H9 (cell line): ENCODE measurements at regions not wholly inside any gene's neighbourhood (a gene's known extent, or its start where the extent isn't known, plus 50 kb on each side); places are given as distances from the start of the nearest gene placed in this dataset.

ENCODE experiments used
- DNase-seq: peaks from one replicate; pipeline ENCODE4 v3.0.0-alpha.2; 2017
- H2AFZ ChIP-seq: one replicate; pipeline ENCODE4 v1.6.1; 2013; ENCODE audit warnings: mild to moderate bottlenecking, low read length, control low read depth, moderate library complexity
- H2AK5ac ChIP-seq: 2 replicates; pipeline ENCODE4 v1.6.1; 2013; ENCODE audit warnings: low read length, control low read depth, mixed read lengths; ENCODE audit not compliant: insufficient read length
- H2BK120ac ChIP-seq: one replicate; pipeline ENCODE4 v1.6.1; 2013; ENCODE audit warnings: low read depth, mild to moderate bottlenecking, low read length, control low read depth, inconsistent platforms; ENCODE audit not compliant: poor library complexity, severe bottlenecking
- H2BK12ac ChIP-seq: 2 replicates; pipeline ENCODE4 v1.6.1; 2013; ENCODE audit warnings: low read length, control low read depth, mixed read lengths, low read depth; ENCODE audit not compliant: insufficient read length
- H2BK15ac ChIP-seq: 2 replicates; pipeline ENCODE4 v1.6.1; 2013; ENCODE audit warnings: low read depth, low read length, control low read depth
- H2BK20ac ChIP-seq: one replicate; pipeline ENCODE4 v1.6.1; 2013; ENCODE audit warnings: low read depth, mild to moderate bottlenecking, low read length, control low read depth, inconsistent platforms; ENCODE audit not compliant: poor library complexity, severe bottlenecking
- H2BK5ac ChIP-seq: 2 replicates; pipeline ENCODE4 v1.6.1; 2013; ENCODE audit warnings: low read length, control low read depth, mixed read lengths; ENCODE audit not compliant: insufficient read length
- H3K14ac ChIP-seq: 2 replicates; pipeline ENCODE4 v1.6.1; 2013; ENCODE audit warnings: low read length, control low read depth; ENCODE audit not compliant: insufficient read depth
- H3K18ac ChIP-seq: 2 replicates; pipeline ENCODE4 v1.6.1; 2013; ENCODE audit warnings: low read depth, mild to moderate bottlenecking, mixed read lengths, low read length, control low read depth; ENCODE audit not compliant: insufficient read length
- H3K23ac ChIP-seq: 2 replicates; pipeline ENCODE4 v1.6.1; 2013; ENCODE audit warnings: low read length, control low read depth, mixed read lengths, low read depth; ENCODE audit not compliant: insufficient read length
- H3K23me2 ChIP-seq: 2 replicates; pipeline ENCODE4 v1.6.1; 2013; ENCODE audit warnings: low read depth, mild to moderate bottlenecking, mixed read lengths, low read length, control low read depth; ENCODE audit not compliant: insufficient read length, poor library complexity, severe bottlenecking
- H3K27ac ChIP-seq: 2 replicates; pipeline ENCODE4 v1.5.1; 2013; ENCODE audit warnings: low read length, control low read depth, mixed read lengths, low read depth; ENCODE audit not compliant: insufficient read length
- H3K27me3 ChIP-seq: 2 replicates; pipeline ENCODE4 v1.6.1; 2013; ENCODE audit warnings: low read length, control low read depth, inconsistent platforms; ENCODE audit not compliant: insufficient read depth
- H3K4ac ChIP-seq: 2 replicates; pipeline ENCODE4 v1.6.1; 2013; ENCODE audit warnings: low read depth, mild to moderate bottlenecking, control low read depth, inconsistent platforms, low read length, moderate library complexity
- H3K4me1 ChIP-seq: 2 replicates; pipeline ENCODE4 v1.6.1; 2013; ENCODE audit warnings: low read length, control low read depth, inconsistent platforms; ENCODE audit not compliant: insufficient read depth
- H3K4me2 ChIP-seq: 2 replicates; pipeline ENCODE4 v1.6.1; 2013; ENCODE audit warnings: low read length, control low read depth, mixed read lengths; ENCODE audit not compliant: insufficient read length, insufficient read depth
- H3K56ac ChIP-seq: 2 replicates; pipeline ENCODE4 v1.6.1; 2013; ENCODE audit warnings: low read depth, mild to moderate bottlenecking, mixed read lengths, low read length, control low read depth; ENCODE audit not compliant: insufficient read length
- H3K79me1 ChIP-seq: 2 replicates; pipeline ENCODE4 v1.6.1; 2013; ENCODE audit warnings: low read depth, mild to moderate bottlenecking, moderate library complexity, low read length, control low read depth, inconsistent platforms; ENCODE audit not compliant: insufficient read depth, poor library complexity, severe bottlenecking
- H3K79me2 ChIP-seq: 2 replicates; pipeline ENCODE4 v1.6.1; 2013; ENCODE audit warnings: low read length, control low read depth, inconsistent platforms; ENCODE audit not compliant: insufficient read depth
- H3K9ac ChIP-seq: 2 replicates; pipeline ENCODE4 v1.6.1; 2013; ENCODE audit warnings: low read length, control low read depth, mixed read lengths; ENCODE audit not compliant: insufficient read length; ENCODE audit errors: extremely low read depth
- H3K9me3 ChIP-seq: one replicate; pipeline ENCODE4 v1.6.1; 2013; ENCODE audit warnings: low read depth, low read length, inconsistent platforms; ENCODE audit not compliant: control insufficient read depth
- H3T11ph ChIP-seq: one replicate; pipeline ENCODE4 v1.6.1; 2013; ENCODE audit warnings: mild to moderate bottlenecking, low read length, control low read depth, inconsistent platforms
- H4K20me1 ChIP-seq: one replicate; pipeline ENCODE4 v1.6.1; 2013; ENCODE audit not compliant: control insufficient read depth, insufficient read length, insufficient read depth
- H4K5ac ChIP-seq: 2 replicates; pipeline ENCODE4 v1.6.1; 2013; ENCODE audit warnings: low read depth, mild to moderate bottlenecking, mixed read lengths, low read length, control low read depth; ENCODE audit not compliant: insufficient read length
- H4K8ac ChIP-seq: replicated peaks from 2 replicates; pipeline ENCODE4 v1.6.1; 2013; ENCODE audit warnings: low read length, control low read depth, mixed read lengths, low read depth; ENCODE audit not compliant: insufficient read length
- H4K91ac ChIP-seq: 2 replicates; pipeline ENCODE4 v1.6.1; 2013; ENCODE audit warnings: low read depth, mild to moderate bottlenecking, moderate library complexity, mixed read lengths, low read length, control low read depth; ENCODE audit not compliant: insufficient read length
- H3K27ac Mint-ChIP-seq, 3 experiments: 2 replicates in 2 of 3; 3 replicates in 1 of 3; pipeline ENCODE4 v1.8.0; 2020 to 2021; ENCODE audit warnings: mixed read lengths in 3 of 3, mild to moderate bottlenecking in 1 of 3, moderate library complexity in 1 of 3
- H3K27me3 Mint-ChIP-seq: 2 replicates; pipeline ENCODE4 v1.8.0; 2021; ENCODE audit warnings: low read depth, mild to moderate bottlenecking, moderate library complexity, mixed read lengths
- H3K36me3 Mint-ChIP-seq, 3 experiments: 2 replicates in 2 of 3; 3 replicates in 1 of 3; pipeline ENCODE4 v1.8.0; 2020 to 2021; ENCODE audit warnings: low read depth in 3 of 3, mixed read lengths in 3 of 3; ENCODE audit not compliant: insufficient read depth in 1 of 3
- H3K4me1 Mint-ChIP-seq, 2 experiments: 2 replicates each; pipeline ENCODE4 v1.8.0; 2020; ENCODE audit warnings: mixed read lengths in 2 of 2
- H3K4me3 Mint-ChIP-seq, 2 experiments: 2 replicates in 1 of 2; 3 replicates in 1 of 2; pipeline ENCODE4 v1.8.0; 2020 to 2021; ENCODE audit warnings: mild to moderate bottlenecking in 2 of 2, mixed read lengths in 2 of 2, moderate library complexity in 1 of 2
- H3K9me3 Mint-ChIP-seq, 2 experiments: 2 replicates in 1 of 2; 3 replicates in 1 of 2; pipeline ENCODE4 v1.8.0; 2020; ENCODE audit warnings: mild to moderate bottlenecking in 2 of 2, mixed read lengths in 2 of 2, moderate library complexity in 1 of 2
- CTCF ChIP-seq: fragments of 200-600 bp; sonication (generic); conservative IDR thresholded peaks from 3 replicates; pipeline ENCODE4 v1.8.0; 2021; ENCODE audit warnings: antibody characterized with exemption, mild to moderate bottlenecking
- WGBS: extraction: QIAGEN DNeasy Blood & Tissue Kit; methylation state at CpG from one replicate; pipeline ENCODE4 v1.1.7; 2013; ENCODE audit warnings: missing lambda C conversion rate, low lambda C conversion rate, mixed read lengths; ENCODE audit not compliant: insufficient read length; ENCODE audit errors: extremely low coverage; 5-methylcytosine and 5-hydroxymethylcytosine counted together

GRCh38 chr12:130086797-130087196 is 75.5 kb upstream of the FZD10 start:
- H3K23ac ChIP-seq = no peak overlapping the region
- no peak overlapping the region for H3K18ac ChIP-seq
- H3K4me1 Mint-ChIP-seq = peaks cover 26 to 32% of the 10 kb centered on the region in 2 experiments
- H4K20me1 ChIP-seq = no peaks in the 10 kb centered on the region
- H3K27me3 Mint-ChIP-seq = peaks cover 89% of the 10 kb centered on the region
- peaks cover 3% of the 10 kb centered on the region; the same call in 1 of the 2 replicates for H3K4me1 ChIP-seq
- no peak overlapping the region for H2BK120ac ChIP-seq
- WGBS = no CpG with 5 or more reads among the region's 8 CpGs
- no peak overlapping the region for H3K9ac ChIP-seq
- H3K4me2 ChIP-seq = no peak overlapping the region
- H4K8ac ChIP-seq = no peak overlapping the region
- no peak overlapping the region for H3K14ac ChIP-seq
- H2BK5ac ChIP-seq = no peak overlapping the region
- H2BK12ac ChIP-seq = no peak overlapping the region
- peak overlapping the region in 1 of 3 experiments; percentile 11; a peak in 2 of 7 replicates for H3K27ac Mint-ChIP-seq
- no peak overlapping the region for H3K4me3 Mint-ChIP-seq
- no peaks in the 10 kb centered on the region; a peak in 1 of 7 replicates for H3K36me3 Mint-ChIP-seq
- H2BK15ac ChIP-seq = no peak overlapping the region
- no peaks in the 10 kb centered on the region for H3K9me3 ChIP-seq
- H3K79me2 ChIP-seq = no peaks in the 10 kb centered on the region
- H3K56ac ChIP-seq = no peak overlapping the region
- no peak overlapping the region for H2BK20ac ChIP-seq
- peaks cover 0 to 6% of the 10 kb centered on the region in 2 experiments; a peak in 3 of 5 replicates for H3K9me3 Mint-ChIP-seq
- H3K79me1 ChIP-seq = no peaks in the 10 kb centered on the region
- no peak overlapping the region for H3T11ph ChIP-seq
- H4K91ac ChIP-seq = no peak overlapping the region
- H3K27ac ChIP-seq = no peak overlapping the region
- TF ChIP-seq CTCF = no peak
- no peak for DNase-seq
- no peak overlapping the region for H2AK5ac ChIP-seq
- H3K4ac ChIP-seq = no peak overlapping the region
- H2AFZ ChIP-seq = no peak overlapping the region
- no peaks in the 10 kb centered on the region; the same call in 1 of the 2 replicates for H3K27me3 ChIP-seq
- H4K5ac ChIP-seq = no peak overlapping the region
- no peaks in the 10 kb centered on the region for H3K23me2 ChIP-seq
